Breast epithelium (tissue), 4 donors: ENCODE measurements at regions not wholly inside any gene's neighbourhood (a gene's known extent, or its start where the extent isn't known, plus 50 kb on each side); places are given as distances from the start of the nearest gene placed in this dataset.

Source experiments
- DNase-seq, 2 donors: peaks; one replicate each; pipeline ENCODE4 v3.0.0-alpha.2; 2019; ENCODE audit warnings: low spot score in 2 of 2
- H3K27ac ChIP-seq, 2 donors: fragments of 200-600 bp; sonication (generic) in 1 of 2; one replicate each; pipeline ENCODE4 v1.5.1; 2016 to 2019; ENCODE audit warnings: mild to moderate bottlenecking in 1 of 2
- H3K27me3 ChIP-seq, 2 donors: fragments of 200-600 bp; sonication (generic) in 1 of 2; one replicate each; pipeline versions ENCODE4 v1.5.1 to v1.6.0; 2017 to 2019; ENCODE audit warnings: control low read depth in 1 of 2, mild to moderate bottlenecking in 1 of 2
- H3K36me3 ChIP-seq: fragments of 200-600 bp; one replicate; pipeline ENCODE4 v1.5.1; 2019
- H3K4me1 ChIP-seq, 2 donors: fragments of 200-600 bp; sonication (generic); one replicate each; pipeline ENCODE4 v1.5.1; 2016 to 2019; ENCODE audit warnings: control low read depth in 1 of 2
- H3K4me3 ChIP-seq, 3 donors: fragments of 200-600 bp; sonication (generic); 1 replicate in 2 of 3; 2 replicates in 1 of 3; pipeline ENCODE4 v1.5.1; 2016 to 2019; ENCODE audit warnings: mild to moderate bottlenecking in 3 of 3, moderate library complexity in 2 of 3
- H3K9me3 ChIP-seq, 2 donors: fragments of 200-600 bp; sonication (generic) in 1 of 2; one replicate each; pipeline ENCODE4 v1.5.1; 2016 to 2019; ENCODE audit warnings: control low read depth in 1 of 2
- CTCF ChIP-seq, 3 donors: fragments of 450-650 bp; IDR thresholded peaks; one replicate each; pipeline ENCODE4 v1.5.1; 2016 to 2017; ENCODE audit warnings: antibody characterized with exemption in 3 of 3, mild to moderate bottlenecking in 3 of 3, moderate library complexity in 3 of 3
- POLR2A ChIP-seq: fragments of 450-650 bp; IDR thresholded peaks from one replicate; pipeline ENCODE4 v1.6.1; 2016; ENCODE audit warnings: antibody characterized with exemption, mild to moderate bottlenecking, moderate library complexity
- POLR2AphosphoS5 ChIP-seq, 3 donors: sonication (generic); formaldehyde crosslinking; IDR thresholded peaks; one replicate each; pipeline ENCODE4 v1.6.1; 2017; ENCODE audit warnings: antibody characterized with exemption in 3 of 3
- intact Hi-C: fragments of 100-400 bp; cut with DNase I; formaldehyde crosslinking; loops from one replicate; pipeline ENCODE4 v1.15.1; 2023; ENCODE audit warnings: low total_unique reads

GRCh38 chr21:38206646-38207045, 50.1 kb upstream of the KCNJ15 start:
- Histone ChIP-seq H3K27ac (no peak overlapping the region), H3K9me3 (peaks cover 0 to 13% of the 10 kb centered on the region in 2 donors), H3K36me3 (no peaks in the 10 kb centered on the region), H3K27me3 (peaks cover 0 to 9% of the 10 kb centered on the region in 2 donors), H3K4me3 (no peak overlapping the region), H3K4me1 (no peaks in the 10 kb centered on the region)
- TF ChIP-seq POLR2A (no peak), POLR2AphosphoS5 (IDR thresholded peaks at IDR 0.05) (no peak), CTCF (IDR thresholded peaks at IDR 0.05) (no peak)
- DNase-seq, result no peak
- intact Hi-C loops, result no loop called here
